ENCODE measurements at regions not wholly inside any gene's neighbourhood (a gene's known extent, or its start where the extent isn't known, plus 50 kb on each side); places are given as distances from the start of the nearest gene placed in this dataset.
A peak's percentile ranks its signal among the peaks of the same experiment; 100 is the strongest.

DNA sequence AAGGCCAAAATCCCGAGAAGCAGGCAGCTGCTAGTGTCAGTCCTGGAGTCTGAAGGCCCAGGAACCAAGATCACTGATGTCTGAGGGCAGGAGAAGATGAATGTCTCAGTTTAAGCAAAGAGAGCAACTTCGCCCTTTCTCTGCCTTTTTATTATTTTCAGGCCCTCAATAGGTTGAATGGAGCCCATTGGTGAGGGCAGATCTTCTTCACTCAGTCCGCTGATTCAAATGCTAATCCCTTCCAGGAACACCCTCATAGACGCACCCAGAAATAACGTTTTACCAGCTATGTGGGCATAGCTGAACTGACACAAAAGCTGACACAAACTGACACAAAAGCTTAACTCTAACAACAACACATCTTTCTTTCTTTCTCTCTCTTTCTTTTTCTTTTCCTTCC, 78.0 kb upstream of the KCNJ3 start:
- no peak overlapping the region for H3K27ac Mint-ChIP-seq
- H3K4me3 Mint-ChIP-seq, result no peak overlapping the region
- H3K27me3 Mint-ChIP-seq (ENCODE audit: insufficient read depth), result peaks cover 2% of the 10 kb centered on the region
- H3K4me1 Mint-ChIP-seq (ENCODE audit: low read depth), result no peaks in the 10 kb centered on the region
- H3K9me3 Mint-ChIP-seq, result peaks cover 40% of the 10 kb centered on the region
- TF ChIP-seq, protein P1, sequence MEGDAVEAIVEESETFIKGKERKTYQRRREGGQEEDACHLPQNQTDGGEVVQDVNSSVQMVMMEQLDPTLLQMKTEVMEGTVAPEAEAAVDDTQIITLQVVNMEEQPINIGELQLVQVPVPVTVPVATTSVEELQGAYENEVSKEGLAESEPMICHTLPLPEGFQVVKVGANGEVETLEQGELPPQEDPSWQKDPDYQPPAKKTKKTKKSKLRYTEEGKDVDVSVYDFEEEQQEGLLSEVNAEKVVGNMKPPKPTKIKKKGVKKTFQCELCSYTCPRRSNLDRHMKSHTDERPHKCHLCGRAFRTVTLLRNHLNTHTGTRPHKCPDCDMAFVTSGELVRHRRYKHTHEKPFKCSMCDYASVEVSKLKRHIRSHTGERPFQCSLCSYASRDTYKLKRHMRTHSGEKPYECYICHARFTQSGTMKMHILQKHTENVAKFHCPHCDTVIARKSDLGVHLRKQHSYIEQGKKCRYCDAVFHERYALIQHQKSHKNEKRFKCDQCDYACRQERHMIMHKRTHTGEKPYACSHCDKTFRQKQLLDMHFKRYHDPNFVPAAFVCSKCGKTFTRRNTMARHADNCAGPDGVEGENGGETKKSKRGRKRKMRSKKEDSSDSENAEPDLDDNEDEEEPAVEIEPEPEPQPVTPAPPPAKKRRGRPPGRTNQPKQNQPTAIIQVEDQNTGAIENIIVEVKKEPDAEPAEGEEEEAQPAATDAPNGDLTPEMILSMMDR (IDR thresholded peaks at IDR 0.05), result no peak
- no peaks in the 10 kb centered on the region for H3K36me3 Mint-ChIP-seq (ENCODE audit: low read depth)
- DNase-seq, result no peak

DNA sequence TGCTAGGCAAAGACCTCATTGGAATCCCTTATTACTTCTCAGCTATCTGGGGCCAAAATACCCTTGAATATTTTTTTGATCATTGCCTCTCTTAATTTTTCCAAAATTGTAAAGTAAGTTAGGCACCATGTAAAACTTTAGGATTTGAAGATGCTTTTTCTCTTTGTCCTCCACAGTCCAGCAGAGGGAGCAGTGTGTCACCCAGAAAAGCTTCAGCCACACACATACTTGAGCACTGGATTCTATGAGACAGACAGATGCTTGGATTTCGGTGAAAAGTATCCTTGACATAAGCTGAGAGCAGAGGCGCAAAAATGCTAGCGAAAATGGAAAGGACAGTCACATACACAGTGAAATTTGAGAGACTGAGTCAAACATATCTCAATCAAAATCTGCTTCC, 74.7 kb upstream of the KCNJ3 start:
- no peak for DNase-seq
- peaks cover 28% of the 10 kb centered on the region for H3K9me3 Mint-ChIP-seq
- TF ChIP-seq, protein P1 (IDR thresholded peaks at IDR 0.05), result peak; percentile 62
- no peaks in the 10 kb centered on the region for H3K4me1 Mint-ChIP-seq (ENCODE audit: low read depth)
- H3K36me3 Mint-ChIP-seq (ENCODE audit: low read depth), result no peaks in the 10 kb centered on the region
- H3K27ac Mint-ChIP-seq, result no peak overlapping the region
- H3K4me3 Mint-ChIP-seq, result no peak overlapping the region
- peaks cover 2% of the 10 kb centered on the region for H3K27me3 Mint-ChIP-seq (ENCODE audit: insufficient read depth)

DNA sequence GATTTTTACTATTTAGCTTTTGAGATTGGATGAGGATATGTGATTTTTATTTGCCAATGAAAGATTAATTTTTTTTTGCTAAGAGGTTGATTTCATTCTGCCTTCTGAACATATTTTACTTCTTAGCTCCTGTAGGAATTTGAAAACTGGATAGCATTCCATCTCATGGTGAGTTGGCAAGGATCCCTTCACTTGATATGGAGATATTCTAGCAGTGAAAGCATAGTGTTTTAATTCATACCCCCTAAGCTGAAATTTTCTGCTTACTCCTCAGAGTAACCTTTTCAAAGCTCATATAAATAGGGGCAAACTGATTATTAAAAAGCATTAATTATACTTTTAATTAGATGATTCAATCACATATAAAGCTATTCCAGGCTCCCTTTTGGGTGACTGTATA, 61.0 kb upstream of the KCNJ3 start:
- H3K4me3 Mint-ChIP-seq, result no peak overlapping the region
- TF ChIP-seq, protein P1 (IDR thresholded peaks at IDR 0.05), result no peak
- peaks cover 30% of the 10 kb centered on the region for H3K9me3 Mint-ChIP-seq
- H3K36me3 Mint-ChIP-seq (ENCODE audit: low read depth), result no peaks in the 10 kb centered on the region
- no peak overlapping the region for H3K27ac Mint-ChIP-seq
- no peaks in the 10 kb centered on the region for H3K4me1 Mint-ChIP-seq (ENCODE audit: low read depth)
- DNase-seq, result no peak
- H3K27me3 Mint-ChIP-seq (ENCODE audit: insufficient read depth), result no peaks in the 10 kb centered on the region; the same call in 1 of the 2 replicates

DNA sequence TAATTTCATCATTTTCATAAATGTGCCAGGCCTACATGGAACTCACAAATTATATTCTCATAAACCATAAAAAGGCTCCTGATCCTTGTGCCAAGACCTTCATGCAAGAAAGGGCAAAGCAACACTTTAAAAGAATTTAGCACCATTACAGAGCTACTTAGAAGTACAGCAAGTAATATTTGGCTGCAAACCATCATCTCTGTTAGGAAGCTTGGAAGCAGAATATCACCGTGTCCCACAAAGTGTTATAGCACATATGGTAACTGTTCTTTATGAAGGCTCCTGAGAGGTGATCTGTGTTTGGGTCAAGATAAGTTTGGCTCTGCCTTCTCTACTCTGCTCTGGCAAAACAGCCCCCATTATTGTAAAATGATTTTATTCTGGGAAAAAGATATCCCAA, 59.7 kb upstream of the KCNJ3 start:
- H3K9me3 Mint-ChIP-seq, result peaks cover 30% of the 10 kb centered on the region
- DNase-seq, result no peak
- no peaks in the 10 kb centered on the region; the same call in 1 of the 2 replicates for H3K27me3 Mint-ChIP-seq (ENCODE audit: insufficient read depth)
- no peaks in the 10 kb centered on the region for H3K4me1 Mint-ChIP-seq (ENCODE audit: low read depth)
- no peak overlapping the region for H3K4me3 Mint-ChIP-seq
- TF ChIP-seq, protein P1 (IDR thresholded peaks at IDR 0.05), result no peak
- no peak overlapping the region for H3K27ac Mint-ChIP-seq
- no peaks in the 10 kb centered on the region for H3K36me3 Mint-ChIP-seq (ENCODE audit: low read depth)

DNA sequence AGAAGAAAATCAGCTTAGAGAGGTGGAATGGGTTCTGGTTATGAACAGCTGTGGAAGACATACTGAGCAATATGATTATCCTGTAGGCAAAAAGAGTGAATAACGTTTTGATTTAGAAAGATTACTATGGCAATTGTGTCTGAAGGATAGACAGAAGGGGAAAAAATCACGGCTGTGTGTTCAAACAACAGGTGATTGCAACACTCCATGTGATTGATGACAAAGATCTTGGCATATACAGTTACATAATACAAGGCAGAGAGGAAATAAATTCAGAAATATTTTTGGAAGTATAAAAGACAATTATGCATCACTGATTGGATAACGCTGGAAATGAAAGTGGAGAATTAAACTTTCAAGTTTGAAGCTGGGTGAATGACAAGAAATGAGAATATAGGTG, 58.5 kb upstream of the KCNJ3 start:
- Mint-ChIP-seq H3K27ac (no peak overlapping the region), H3K4me3 (no peak overlapping the region), H3K4me1 (ENCODE audit: low read depth) (no peaks in the 10 kb centered on the region), H3K27me3 (ENCODE audit: insufficient read depth) (no peaks in the 10 kb centered on the region; the same call in 1 of the 2 replicates), H3K36me3 (ENCODE audit: low read depth) (no peaks in the 10 kb centered on the region), H3K9me3 (peaks cover 30% of the 10 kb centered on the region)
- DNase-seq, result no peak
- TF ChIP-seq, protein P1 (IDR thresholded peaks at IDR 0.05), result no peak

All from HFFc6 (cell line).